GM13977 (cell line): ENCODE measurements at regions not wholly inside any gene's neighbourhood (a gene's known extent, or its start where the extent isn't known, plus 50 kb on each side); places are given as distances from the start of the nearest gene placed in this dataset.

ENCODE experiments used
- DNase-seq: peaks from one replicate; pipeline ENCODE4 v3.0.0; 2012; ENCODE audit warnings: low spot score
- in situ Hi-C: fragments of 300-500 bp; cut with MboI; formaldehyde crosslinking; loops from one replicate; pipeline ENCODE4 v1.12.0; 2022; ENCODE audit warnings: low sequenced_read_pairs, low pct_unique_long_range_greater_than_20kb, mixed read lengths, inconsistent platforms; ENCODE audit not compliant: unreplicated experiment
- TF ChIP-seq, protein P1 (sequence below): IDR thresholded peaks from 2 replicates; pipeline ENCODE4 v1.5.1; 2012; ENCODE audit warnings: mild to moderate bottlenecking, control low read depth; ENCODE audit not compliant: insufficient read depth; ENCODE audit errors: extremely low read depth, missing control alignments

DNA sequence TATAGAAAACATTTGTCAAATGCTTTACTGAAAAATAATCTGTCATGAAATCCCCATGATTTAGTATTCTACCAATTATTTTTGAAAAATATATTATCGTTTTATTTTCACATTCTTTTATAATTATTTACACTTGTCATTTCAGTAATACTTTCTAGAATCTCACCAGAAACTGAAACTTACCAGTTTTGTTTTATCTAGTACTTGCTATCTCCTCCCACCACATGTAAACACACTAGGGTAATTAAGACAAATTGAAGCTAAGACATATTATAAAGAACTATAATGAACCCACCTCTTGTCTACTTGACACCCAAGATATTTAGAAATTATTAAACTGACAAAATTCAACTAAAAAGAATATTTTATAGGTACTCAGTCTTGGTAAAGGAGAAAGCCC lies 51.5 kb upstream of the GRM3 start:
- TF ChIP-seq, protein P1, sequence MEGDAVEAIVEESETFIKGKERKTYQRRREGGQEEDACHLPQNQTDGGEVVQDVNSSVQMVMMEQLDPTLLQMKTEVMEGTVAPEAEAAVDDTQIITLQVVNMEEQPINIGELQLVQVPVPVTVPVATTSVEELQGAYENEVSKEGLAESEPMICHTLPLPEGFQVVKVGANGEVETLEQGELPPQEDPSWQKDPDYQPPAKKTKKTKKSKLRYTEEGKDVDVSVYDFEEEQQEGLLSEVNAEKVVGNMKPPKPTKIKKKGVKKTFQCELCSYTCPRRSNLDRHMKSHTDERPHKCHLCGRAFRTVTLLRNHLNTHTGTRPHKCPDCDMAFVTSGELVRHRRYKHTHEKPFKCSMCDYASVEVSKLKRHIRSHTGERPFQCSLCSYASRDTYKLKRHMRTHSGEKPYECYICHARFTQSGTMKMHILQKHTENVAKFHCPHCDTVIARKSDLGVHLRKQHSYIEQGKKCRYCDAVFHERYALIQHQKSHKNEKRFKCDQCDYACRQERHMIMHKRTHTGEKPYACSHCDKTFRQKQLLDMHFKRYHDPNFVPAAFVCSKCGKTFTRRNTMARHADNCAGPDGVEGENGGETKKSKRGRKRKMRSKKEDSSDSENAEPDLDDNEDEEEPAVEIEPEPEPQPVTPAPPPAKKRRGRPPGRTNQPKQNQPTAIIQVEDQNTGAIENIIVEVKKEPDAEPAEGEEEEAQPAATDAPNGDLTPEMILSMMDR: no peak
- no peak for DNase-seq
- in situ Hi-C loops: no loop called here

DNA sequence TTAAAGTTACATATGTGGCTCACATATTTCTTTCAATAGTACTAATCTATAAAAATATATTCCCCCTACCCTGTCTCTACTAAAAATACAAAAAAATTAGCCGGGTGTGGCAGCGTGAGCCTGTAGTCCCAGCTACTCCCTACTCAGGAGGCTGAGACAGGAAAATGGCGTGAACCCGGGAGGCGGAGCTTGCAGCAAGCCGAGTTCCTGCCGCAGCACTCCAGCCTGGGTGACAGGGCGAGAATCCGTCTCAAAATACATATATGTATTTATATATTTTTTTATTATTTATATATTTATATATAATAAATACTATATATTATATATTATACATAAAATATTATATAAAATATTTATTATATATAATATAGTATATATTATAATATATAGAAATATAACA lies 69.7 kb upstream of the GRM3 start:
- in situ Hi-C loops: no loop called here
- DNase-seq: no peak
- TF ChIP-seq, protein P1: no peak

DNA sequence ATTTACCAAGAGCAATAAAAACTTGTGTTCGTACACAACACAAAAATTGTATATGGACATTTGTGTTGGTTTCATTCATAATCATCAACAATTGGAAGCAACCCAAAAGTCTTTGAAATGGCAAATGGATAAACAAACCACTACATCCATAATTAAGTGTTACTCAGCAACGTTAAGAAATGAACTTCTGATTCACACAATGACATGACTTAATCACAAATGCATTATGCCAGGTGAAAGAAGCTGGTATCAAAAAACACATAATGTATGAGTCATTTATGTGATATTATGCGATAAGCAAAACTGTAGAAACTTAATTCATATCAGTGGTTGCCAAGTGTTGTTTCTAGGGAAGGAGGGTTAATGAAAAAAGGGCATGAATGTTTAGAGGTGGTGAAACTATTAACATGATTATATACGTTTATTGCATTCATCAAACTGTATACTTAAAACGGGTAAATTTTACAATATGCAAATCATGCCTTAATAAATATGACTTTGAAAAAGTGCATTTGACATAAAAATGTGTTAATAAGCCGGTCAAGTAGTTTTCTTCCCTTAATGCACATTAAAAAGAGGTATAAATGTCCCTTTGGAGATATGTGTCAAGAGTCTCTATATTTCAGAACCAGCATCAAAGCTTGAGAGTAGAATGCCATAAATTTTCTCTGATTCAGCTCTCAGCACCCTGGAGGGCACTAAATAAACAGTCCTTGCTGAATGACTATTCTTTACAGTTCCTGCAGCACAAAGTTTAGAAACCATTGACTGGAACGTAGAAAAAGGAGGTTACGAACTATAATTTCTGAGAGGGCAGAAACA lies 84.8 kb upstream of the GRM3 start:
- TF ChIP-seq, protein P1: no peak
- in situ Hi-C loops: no loop called here

DNA sequence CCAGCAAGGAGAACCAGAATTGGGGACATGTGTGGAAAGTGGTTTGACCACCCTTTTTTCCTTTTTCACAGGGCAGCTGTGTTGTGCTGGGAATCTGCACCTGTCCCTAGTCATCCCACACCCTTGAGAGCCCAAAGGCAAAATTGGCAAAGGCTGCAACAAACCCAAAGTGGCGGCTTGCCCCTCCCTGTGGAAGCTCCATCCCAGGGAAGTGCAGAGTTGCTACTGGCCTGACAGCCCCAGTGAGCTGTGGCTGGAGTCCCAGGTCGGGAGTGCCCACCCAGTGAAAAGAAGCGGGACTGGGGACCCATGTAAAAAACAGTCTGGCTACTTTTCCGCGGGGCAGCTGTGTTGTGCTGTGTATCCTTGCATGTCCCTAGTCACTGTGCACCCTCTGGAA lies 109.1 kb upstream of the GRM3 start:
- TF ChIP-seq, protein P1: no peak
- in situ Hi-C loops: no loop called here
- no peak for DNase-seq

More for the DNA sequence above, 84.8 kb upstream of the GRM3 start:
- DNase-seq: no peak

DNA sequence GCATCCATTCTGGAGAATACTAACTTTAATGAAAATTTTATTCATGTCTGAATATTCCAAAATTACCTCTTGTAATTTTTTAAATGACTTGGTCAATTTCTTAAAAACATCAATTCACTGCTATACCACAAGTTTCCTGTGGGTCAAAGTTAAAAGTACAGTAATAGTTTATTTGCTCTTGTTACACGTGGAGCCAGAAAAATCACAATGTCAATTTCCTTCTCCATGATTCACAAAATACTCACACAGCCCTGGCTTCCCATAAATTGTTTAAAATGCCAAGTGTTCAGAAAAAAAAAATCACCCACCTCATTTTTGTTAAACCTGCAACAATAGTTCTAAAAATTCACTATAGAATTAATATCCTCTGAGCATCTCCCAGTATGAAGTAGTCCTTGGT lies 139.5 kb upstream of the GRM3 start:
- in situ Hi-C loops: no loop called here
- DNase-seq: no peak
- TF ChIP-seq, protein P1: no peak

DNA sequence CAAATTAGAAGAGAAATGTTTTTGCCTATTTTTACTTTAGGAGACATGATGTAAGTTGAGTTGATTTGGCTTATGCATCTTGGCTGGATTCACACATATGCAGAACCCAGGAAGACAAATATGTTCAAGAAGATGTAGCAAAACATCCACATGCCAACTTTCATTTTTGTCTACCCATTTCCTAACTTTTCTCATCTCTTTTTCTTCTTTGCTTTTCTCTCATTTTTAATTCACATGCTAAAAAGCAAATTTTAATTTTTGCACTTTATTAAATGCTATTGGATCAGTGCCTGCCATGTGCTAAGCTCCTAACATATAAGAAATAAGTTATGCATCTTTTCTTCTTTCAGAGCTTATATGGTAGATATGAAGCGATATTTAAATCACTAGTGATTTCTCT lies 143.7 kb upstream of the GRM3 start:
- in situ Hi-C loops: no loop called here
- TF ChIP-seq, protein P1: no peak
- no peak for DNase-seq
